IMR-90 (cell line): ENCODE measurements at regions not wholly inside any gene's neighbourhood (a gene's known extent, or its start where the extent isn't known, plus 50 kb on each side); places are given as distances from the start of the nearest gene placed in this dataset.

Experiments used
- ATAC-seq: fragments of 200-7000 bp; cut with Tn5 transposase; 2 replicates; pipeline ENCODE4 v1.9.1; 2020; ENCODE audit warnings: low read depth, mild to moderate bottlenecking, moderate library complexity
- BruUV-seq: library from RNA; stranded (reverse); fragments of 400-500 nt; replicated peaks from 2 replicates; lab custom pipeline; 2021; lab: Mats Ljungman, UMichigan
- CTCF ChIA-PET: fragments of 300-600 bp; formaldehyde crosslinking; extraction: SDS; loops from one replicate; lab custom pipeline; 2021; ENCODE audit warnings: antibody characterized with exemption; lab: Yijun Ruan, JAX
- POLR2A ChIA-PET: fragments of 300-600 bp; sonication (Branson Sonifier 250); formaldehyde crosslinking; loops from one replicate; lab custom pipeline; 2022; ENCODE audit warnings: antibody characterized with exemption; ENCODE audit not compliant: unreplicated experiment; lab: Charles Lee
- DNase-seq: peaks from one replicate; pipeline ENCODE4 v3.0.0; 2013
- H2AFZ ChIP-seq: replicated peaks from 2 replicates; pipeline ENCODE3; 2013; ENCODE audit warnings: low read length, mild to moderate bottlenecking; ENCODE audit not compliant: poor library complexity
- H2AK5ac ChIP-seq: 2 replicates; pipeline ENCODE4 v1.6.1; 2013; ENCODE audit warnings: low read depth, low read length, inconsistent platforms
- H2AK9ac ChIP-seq: replicated peaks from 2 replicates; pipeline ENCODE3; 2013; ENCODE audit warnings: mild to moderate bottlenecking, low read depth, low read length, moderate library complexity; ENCODE audit not compliant: poor library complexity
- H2BK120ac ChIP-seq: 2 replicates; pipeline ENCODE4 v1.6.1; 2013; ENCODE audit warnings: low read depth, low read length, inconsistent platforms
- H2BK15ac ChIP-seq: 3 replicates; pipeline ENCODE4 v1.6.1; 2013; ENCODE audit warnings: low read depth, low read length, inconsistent platforms
- H2BK20ac ChIP-seq: 2 replicates; pipeline ENCODE4 v1.6.1; 2013; ENCODE audit warnings: low read depth, mild to moderate bottlenecking, inconsistent platforms, low read length, moderate library complexity
- H2BK5ac ChIP-seq: 2 replicates; pipeline ENCODE4 v1.6.1; 2013; ENCODE audit warnings: mild to moderate bottlenecking, low read depth, low read length, inconsistent platforms; ENCODE audit not compliant: poor library complexity, severe bottlenecking
- H3K14ac ChIP-seq: replicated peaks from 2 replicates; pipeline ENCODE4 v1.6.1; 2013; ENCODE audit warnings: low read depth, low read length, inconsistent platforms
- H3K18ac ChIP-seq: 2 replicates; pipeline ENCODE4 v1.6.1; 2013; ENCODE audit warnings: low read depth, low read length, control low read depth
- H3K23ac ChIP-seq: 2 replicates; pipeline ENCODE4 v1.6.1; 2013; ENCODE audit warnings: low read depth, low read length, inconsistent platforms
- H3K27ac ChIP-seq: 2 replicates; pipeline ENCODE4 v1.5.1; 2013; ENCODE audit warnings: mild to moderate bottlenecking, control low read depth, low read length; ENCODE audit not compliant: insufficient read depth
- H3K27me3 ChIP-seq: 2 replicates; pipeline ENCODE4 v1.6.1; 2013; ENCODE audit warnings: low read length; ENCODE audit not compliant: control insufficient read depth, insufficient read depth
- H3K36me3 ChIP-seq: 2 replicates; pipeline ENCODE4 v1.6.1; 2013; ENCODE audit warnings: low read length, mixed read lengths; ENCODE audit not compliant: control insufficient read depth, insufficient read depth
- H3K4ac ChIP-seq: 2 replicates; pipeline ENCODE4 v1.6.1; 2013; ENCODE audit warnings: low read depth, low read length, inconsistent platforms
- H3K4me1 ChIP-seq: 2 replicates; pipeline ENCODE4 v1.6.1; 2013; ENCODE audit warnings: low read length, mixed read lengths; ENCODE audit not compliant: control insufficient read depth, insufficient read depth
- H3K4me2 ChIP-seq: 2 replicates; pipeline ENCODE4 v1.6.1; 2013; ENCODE audit warnings: low read depth, mild to moderate bottlenecking, control low read depth, low read length, moderate library complexity
- H3K4me3 ChIP-seq: 2 replicates; pipeline ENCODE4 v1.5.1; 2013; ENCODE audit warnings: low read depth, mild to moderate bottlenecking, control low read depth, low read length, moderate library complexity; ENCODE audit not compliant: insufficient read depth
- H3K56ac ChIP-seq: 2 replicates; pipeline ENCODE4 v1.6.1; 2013; ENCODE audit warnings: low read length, inconsistent platforms; ENCODE audit not compliant: insufficient read depth; ENCODE audit errors: extremely low read depth
- H3K79me1 ChIP-seq, 2 experiments: 2 replicates each; pipeline ENCODE4 v1.6.1; 2013; ENCODE audit warnings: low read length in 2 of 2, inconsistent platforms in 1 of 2, low read depth in 1 of 2
- H3K9ac ChIP-seq: 2 replicates; pipeline ENCODE4 v1.6.1; 2013; ENCODE audit warnings: low read depth, low read length, control low read depth
- H3K9me1 ChIP-seq: 2 replicates; pipeline ENCODE4 v1.6.1; 2013; ENCODE audit warnings: low read length, inconsistent platforms; ENCODE audit not compliant: insufficient read depth
- H3K9me3 ChIP-seq: 2 replicates; pipeline ENCODE4 v1.6.1; 2013; ENCODE audit warnings: low read length; ENCODE audit not compliant: control insufficient read depth, insufficient read depth
- H4K20me1 ChIP-seq: 2 replicates; pipeline ENCODE4 v1.6.1; 2013; ENCODE audit warnings: low read length, inconsistent platforms; ENCODE audit not compliant: insufficient read depth
- H4K5ac ChIP-seq: 2 replicates; pipeline ENCODE4 v1.6.1; 2013; ENCODE audit warnings: mild to moderate bottlenecking, low read depth, low read length, control low read depth
- H4K8ac ChIP-seq, 2 experiments: 2 replicates each; pipeline ENCODE4 v1.6.1; 2013; ENCODE audit warnings: low read depth in 2 of 2, low read length in 2 of 2, control low read depth in 1 of 2, inconsistent platforms in 1 of 2
- H4K91ac ChIP-seq: 2 replicates; pipeline ENCODE4 v1.6.1; 2013; ENCODE audit warnings: low read depth, low read length, inconsistent platforms; ENCODE audit not compliant: insufficient read depth
- CEBPB ChIP-seq: IDR thresholded peaks from 2 replicates; pipeline ENCODE4 v1.6.1; 2012; ENCODE audit warnings: low read depth, low read length, improper control_type of control experiment
- CHD1 ChIP-seq: IDR thresholded peaks from 2 replicates; pipeline ENCODE4 v1.6.1; 2012; ENCODE audit warnings: low read depth, low read length, improper control_type of control experiment
- ELK1 ChIP-seq: fragments of 150-350 bp; IDR thresholded peaks from 2 replicates; pipeline ENCODE4 v1.6.1; 2016; ENCODE audit warnings: low read depth, mild to moderate bottlenecking, low read length, moderate library complexity, borderline replicate concordance
- MXI1 ChIP-seq: IDR thresholded peaks from 2 replicates; pipeline ENCODE4 v1.6.1; 2012; ENCODE audit warnings: low read depth, mild to moderate bottlenecking, low read length, moderate library complexity, borderline replicate concordance
- NFE2L2 ChIP-seq: fragments of 150-350 bp; IDR thresholded peaks from 2 replicates; pipeline ENCODE4 v1.6.1; 2016; ENCODE audit warnings: low read depth, mild to moderate bottlenecking, low read length
- RFX5 ChIP-seq: IDR thresholded peaks from 2 replicates; pipeline ENCODE4 v1.8.0; 2012; ENCODE audit warnings: low read depth, mild to moderate bottlenecking, low read length, moderate library complexity
- WGBS, 2 experiments: methylation state at CpG; one replicate each; pipeline versions ENCODE4 v1.1.5 to v1.1.7; 2013; ENCODE audit warnings: missing lambda C conversion rate in 2 of 2; ENCODE audit not compliant: insufficient read length in 1 of 2; ENCODE audit errors: extremely low coverage in 2 of 2; 5-methylcytosine and 5-hydroxymethylcytosine counted together
- dilution Hi-C: fragments of 300-500 bp; cut with HindIII; formaldehyde crosslinking; loops from one replicate; pipeline ENCODE4 v1.14.3; 2018; ENCODE audit warnings: low sequenced_read_pairs; ENCODE audit not compliant: unreplicated experiment
- in situ Hi-C: fragments of 300-500 bp; cut with MboI; formaldehyde crosslinking; loops from 3 replicates; pipeline ENCODE4 v1.14.3; 2019; ENCODE audit warnings: low sequenced_read_pairs, inconsistent platforms, mixed read lengths
- intact Hi-C: fragments of 100-400 bp; cut with micrococcal nuclease; formaldehyde crosslinking; loops from 2 replicates; pipeline ENCODE4 v1.10.0; 2022

- Histone ChIP-seq H2BK20ac (no peak overlapping the region), H3K4me1 (no peaks in the 10 kb centered on the region), H2BK5ac (no peak overlapping the region), H3K14ac (no peak overlapping the region), H4K91ac (no peak overlapping the region), H3K27me3 (no peaks in the 10 kb centered on the region), H3K4ac (no peak overlapping the region), H3K9me3 (no peaks in the 10 kb centered on the region), H2BK15ac (no peak overlapping the region), H3K56ac (no peak overlapping the region), H2AFZ (no peak overlapping the region), H3K18ac (no peak overlapping the region), H2BK120ac (no peak overlapping the region), H3K9me1 (no peaks in the 10 kb centered on the region), H3K36me3 (no peaks in the 10 kb centered on the region), H4K5ac (no peak overlapping the region), H3K4me2 (no peak overlapping the region), H3K27ac (no peak overlapping the region), H3K4me3 (no peak overlapping the region), H4K20me1 (no peaks in the 10 kb centered on the region), H4K8ac (no peak overlapping the region), H2AK5ac (no peak overlapping the region), H2AK9ac (no peak overlapping the region), H3K23ac (no peak overlapping the region), H3K79me1 (no peaks in the 10 kb centered on the region), H3K9ac (no peak overlapping the region)
- ATAC-seq (no peak), DNase-seq (no peak)
- intact Hi-C loops: no loop called here
- dilution Hi-C loops: no loop called here
- no CpG with 5 or more reads among the region's 2 CpGs for WGBS, 2 experiments
- in situ Hi-C loops: no loop called here
- no TSS peak for BruUV-seq
- ChIA-PET CTCF (no interaction called here), POLR2A (no interaction called here)
- TF ChIP-seq RFX5: no peak
- no peak for TF ChIP-seq ELK1
- TF ChIP-seq MXI1: no peak
- TF ChIP-seq CEBPB: no peak
- no peak for TF ChIP-seq CHD1
- TF ChIP-seq NFE2L2: no peak
These were observed 337.1 kb upstream of the MPDZ start for GRCh38 chr9:13616491-13617035.
